Gastrocnemius medialis (tissue), 4 donors: ENCODE measurements at regions not wholly inside any gene's neighbourhood (a gene's known extent, or its start where the extent isn't known, plus 50 kb on each side); places are given as distances from the start of the nearest gene placed in this dataset.
A peak's percentile ranks its signal among the peaks of the same experiment; 100 is the strongest.

Experiments
- ATAC-seq, 2 donors: fragments of 150-250 bp; one replicate each; pipeline ENCODE4 v1.9.1; 2016
- DNase-seq, 2 donors: peaks; one replicate each; pipeline ENCODE4 v3.0.0-alpha.2; 2019
- H3K27ac ChIP-seq, 4 donors: fragments of 200-600 bp; sonication (generic); 1 replicate in 1 of 4; 2 replicates in 3 of 4; pipeline ENCODE4 v1.5.1; 2016 to 2018; ENCODE audit warnings: mild to moderate bottlenecking in 2 of 4, moderate library complexity in 1 of 4
- H3K27me3 ChIP-seq, 3 donors: fragments of 200-600 bp; sonication (generic) in 2 of 3; 1 replicate in 1 of 3; 2 replicates in 2 of 3; pipeline versions ENCODE4 v1.5.1 to v1.6.0; 2016 to 2019; ENCODE audit warnings: mild to moderate bottlenecking in 1 of 3, moderate library complexity in 1 of 3
- H3K36me3 ChIP-seq, 2 donors: fragments of 200-600 bp; sonication (generic) in 1 of 2; one replicate each; pipeline ENCODE4 v1.5.1; 2017 to 2018
- H3K4me1 ChIP-seq, 2 donors: fragments of 200-600 bp; sonication (generic) in 1 of 2; one replicate each; pipeline ENCODE4 v1.5.1; 2016 to 2017; ENCODE audit warnings: mild to moderate bottlenecking in 2 of 2
- H3K4me3 ChIP-seq, 4 donors: fragments of 200-600 bp; sonication (generic) in 3 of 4; 1 replicate in 1 of 4; 2 replicates in 3 of 4; pipeline ENCODE4 v1.5.1; 2016 to 2019; ENCODE audit warnings: mild to moderate bottlenecking in 2 of 4
- H3K9me3 ChIP-seq, 3 donors: fragments of 200-600 bp; sonication (generic) in 2 of 3; 1 replicate in 1 of 3; 2 replicates in 2 of 3; pipeline ENCODE4 v1.5.1; 2016 to 2019
- POLR2A ChIP-seq, 2 donors: fragments of 450-650 bp; IDR thresholded peaks; one replicate each; pipeline ENCODE4 v1.6.1; 2017; ENCODE audit warnings: antibody characterized with exemption in 2 of 2, mild to moderate bottlenecking in 2 of 2, moderate library complexity in 2 of 2
- in situ Hi-C, 4 donors: fragments of 200-750 bp; cut with MboI; loops; one replicate each; pipeline versions ENCODE4 v1.15.0 to v1.8.0; 2017; ENCODE audit warnings: low sequenced_read_pairs in 4 of 4
- intact Hi-C: fragments of 100-400 bp; cut with DNase I; formaldehyde crosslinking; loops from one replicate; pipeline ENCODE4 v1.15.1; 2023; ENCODE audit warnings: low total_unique reads
- TF ChIP-seq, protein P1 (sequence below), 5 experiments: fragments of 450-650 bp in 3 of 5; fragments of 200-600 bp in 2 of 5; sonication (generic) in 2 of 5; IDR thresholded peaks in 4 of 5; conservative IDR thresholded peaks in 1 of 5; 1 replicate in 4 of 5; 2 replicates in 1 of 5; pipeline ENCODE4 v1.5.1; 2016 to 2019; ENCODE audit warnings: antibody characterized with exemption in 5 of 5, mild to moderate bottlenecking in 3 of 5, moderate library complexity in 3 of 5

DNA sequence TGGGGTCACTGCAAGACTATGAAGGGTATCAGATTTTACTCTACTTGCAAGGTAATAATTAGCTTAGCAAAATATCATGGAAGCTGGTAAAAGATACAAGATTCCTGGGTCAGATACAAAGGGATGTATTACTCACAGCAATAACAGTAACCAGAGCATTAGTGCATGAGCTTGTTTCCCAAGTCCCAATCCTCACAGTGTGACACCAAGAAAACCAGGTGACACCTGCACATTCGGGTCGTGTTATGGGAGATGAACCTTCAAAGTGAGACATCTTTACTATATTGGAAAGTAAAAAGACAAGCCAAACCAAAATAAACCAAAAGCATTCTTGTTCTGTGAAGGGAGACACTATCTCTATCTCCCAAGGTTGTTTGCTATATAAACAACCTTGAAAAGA, 528.7 kb upstream of the TGFBR2 start:
- ATAC-seq (no peak), DNase-seq (no peak)
- intact Hi-C loops (no loop called here), in situ Hi-C loops (no loop called here)
- TF ChIP-seq, protein P1, sequence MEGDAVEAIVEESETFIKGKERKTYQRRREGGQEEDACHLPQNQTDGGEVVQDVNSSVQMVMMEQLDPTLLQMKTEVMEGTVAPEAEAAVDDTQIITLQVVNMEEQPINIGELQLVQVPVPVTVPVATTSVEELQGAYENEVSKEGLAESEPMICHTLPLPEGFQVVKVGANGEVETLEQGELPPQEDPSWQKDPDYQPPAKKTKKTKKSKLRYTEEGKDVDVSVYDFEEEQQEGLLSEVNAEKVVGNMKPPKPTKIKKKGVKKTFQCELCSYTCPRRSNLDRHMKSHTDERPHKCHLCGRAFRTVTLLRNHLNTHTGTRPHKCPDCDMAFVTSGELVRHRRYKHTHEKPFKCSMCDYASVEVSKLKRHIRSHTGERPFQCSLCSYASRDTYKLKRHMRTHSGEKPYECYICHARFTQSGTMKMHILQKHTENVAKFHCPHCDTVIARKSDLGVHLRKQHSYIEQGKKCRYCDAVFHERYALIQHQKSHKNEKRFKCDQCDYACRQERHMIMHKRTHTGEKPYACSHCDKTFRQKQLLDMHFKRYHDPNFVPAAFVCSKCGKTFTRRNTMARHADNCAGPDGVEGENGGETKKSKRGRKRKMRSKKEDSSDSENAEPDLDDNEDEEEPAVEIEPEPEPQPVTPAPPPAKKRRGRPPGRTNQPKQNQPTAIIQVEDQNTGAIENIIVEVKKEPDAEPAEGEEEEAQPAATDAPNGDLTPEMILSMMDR (IDR thresholded peaks at IDR 0.05 in 4 of 5, conservative IDR thresholded peaks at IDR 0.05 in 1 of 5), result no peak
- TF ChIP-seq POLR2A (IDR thresholded peaks at IDR 0.05), result no peak
- Histone ChIP-seq H3K27ac (no peak overlapping the region), H3K4me1 (peaks cover 0 to 6% of the 10 kb centered on the region in 2 donors), H3K36me3 (no peaks in the 10 kb centered on the region), H3K27me3 (no peaks in the 10 kb centered on the region), H3K4me3 (no peak overlapping the region), H3K9me3 (no peaks in the 10 kb centered on the region)

DNA sequence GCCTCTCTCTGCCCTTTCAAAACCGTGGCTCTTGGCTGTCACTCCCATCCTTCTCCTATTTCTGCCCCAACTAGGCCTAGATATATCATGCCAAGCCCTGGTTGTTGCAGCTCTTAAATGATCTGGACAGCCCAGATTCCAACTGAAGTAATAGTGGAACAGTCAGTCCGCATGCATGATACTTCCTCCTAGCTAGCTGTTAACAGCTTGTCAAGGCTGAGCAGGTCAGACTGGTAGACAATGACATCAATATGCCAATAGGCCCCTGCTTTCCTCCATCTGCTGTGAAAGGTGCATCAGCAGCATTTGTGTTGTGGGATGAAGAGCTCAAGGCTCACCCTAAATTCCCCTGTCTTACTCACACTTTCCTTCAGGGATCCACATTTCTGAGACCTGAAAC, 527.7 kb upstream of the TGFBR2 start:
- intact Hi-C loops, result no loop called here
- DNase-seq (peak; percentile 30 to 34), ATAC-seq (peak; percentile 91 to 97)
- Histone ChIP-seq H3K4me1 (peaks cover 0 to 6% of the 10 kb centered on the region in 2 donors), H3K36me3 (no peaks in the 10 kb centered on the region), H3K27ac (peak overlapping the region in 2 of 4 donors; percentile 3 to 44), H3K4me3 (no peak overlapping the region), H3K9me3 (no peaks in the 10 kb centered on the region), H3K27me3 (no peaks in the 10 kb centered on the region)
- in situ Hi-C loops, result no loop called here
- TF ChIP-seq POLR2A (IDR thresholded peaks at IDR 0.05), result no peak
- TF ChIP-seq, protein P1 (IDR thresholded peaks at IDR 0.05 in 4 of 5, conservative IDR thresholded peaks at IDR 0.05 in 1 of 5), result no peak

DNA sequence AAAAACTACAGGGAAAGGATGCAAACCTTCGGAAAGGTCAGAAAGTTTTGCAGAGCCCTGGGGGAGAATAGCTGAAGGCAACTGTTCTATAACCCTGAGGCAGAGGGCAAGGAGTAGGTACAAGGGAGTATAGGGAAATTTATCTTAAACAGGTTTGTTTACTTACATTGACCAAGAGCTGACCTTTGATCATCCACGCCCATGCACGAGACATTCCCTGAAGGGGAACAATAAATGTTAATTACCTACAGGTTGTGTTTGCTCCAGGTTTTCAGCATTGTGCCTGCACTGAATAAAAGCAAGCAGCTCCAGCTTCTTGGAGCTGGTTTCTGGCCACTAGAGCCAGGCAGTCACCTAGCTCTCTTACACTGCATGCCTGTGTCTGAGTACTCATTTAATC, 524.5 kb upstream of the TGFBR2 start:
- Histone ChIP-seq H3K36me3 (no peaks in the 10 kb centered on the region), H3K27me3 (no peaks in the 10 kb centered on the region), H3K27ac (no peak overlapping the region), H3K4me1 (peaks cover 0 to 6% of the 10 kb centered on the region in 2 donors), H3K9me3 (no peaks in the 10 kb centered on the region), H3K4me3 (no peak overlapping the region)
- DNase-seq (no peak), ATAC-seq (no peak)
- TF ChIP-seq POLR2A (IDR thresholded peaks at IDR 0.05), result no peak
- TF ChIP-seq, protein P1 (IDR thresholded peaks at IDR 0.05 in 4 of 5, conservative IDR thresholded peaks at IDR 0.05 in 1 of 5), result no peak
- intact Hi-C loops, result no loop called here
- in situ Hi-C loops, result no loop called here

DNA sequence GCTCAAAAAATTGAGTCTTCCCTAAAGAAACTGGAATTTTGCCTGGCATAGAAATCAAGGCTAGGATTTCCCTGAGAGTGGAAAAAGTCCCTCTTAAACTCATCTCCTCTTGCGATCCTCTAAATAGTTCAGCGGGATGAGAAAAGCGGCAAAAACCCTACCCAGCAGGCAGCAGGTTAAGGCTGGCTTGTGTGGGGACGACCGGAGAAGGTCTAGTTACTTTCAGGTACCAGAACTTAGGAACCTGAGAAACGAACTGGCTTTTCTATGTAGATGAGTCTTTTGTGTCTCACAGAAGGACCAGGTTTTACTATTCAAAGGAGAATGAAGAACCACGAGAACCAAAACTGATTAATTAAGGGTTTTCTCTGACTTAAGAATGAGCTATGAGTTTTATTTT, 523.7 kb upstream of the TGFBR2 start:
- in situ Hi-C loops, result no loop called here
- ATAC-seq, result no peak
- no peak for TF ChIP-seq POLR2A (IDR thresholded peaks at IDR 0.05)
- TF ChIP-seq, protein P1 (IDR thresholded peaks at IDR 0.05 in 4 of 5, conservative IDR thresholded peaks at IDR 0.05 in 1 of 5), result no peak

DNA sequence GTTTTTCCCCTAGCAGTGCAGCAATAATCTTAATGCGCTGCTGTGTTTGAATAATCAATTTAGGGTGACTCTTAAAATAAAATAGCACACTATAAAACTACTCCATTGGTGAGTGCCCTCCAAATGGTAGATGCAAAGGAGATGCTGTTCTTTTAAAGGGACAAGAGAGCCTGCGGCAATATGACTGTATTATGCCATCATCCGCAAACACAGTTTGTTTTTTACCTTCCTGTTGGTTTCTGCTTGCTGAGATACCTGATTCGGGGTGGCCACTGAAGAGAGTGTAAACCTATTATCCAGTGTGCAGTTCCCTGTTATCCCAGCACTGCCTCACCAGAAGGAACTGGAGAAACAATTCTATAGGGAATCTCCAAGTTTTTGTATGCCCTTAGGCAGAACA, 523.1 kb upstream of the TGFBR2 start:
- intact Hi-C loops (no loop called here), in situ Hi-C loops (no loop called here)
- H3K27ac ChIP-seq, result no peak overlapping the region
- DNase-seq, result no peak
- no peak overlapping the region for H3K4me3 ChIP-seq
- TF ChIP-seq, protein P1 (IDR thresholded peaks at IDR 0.05 in 4 of 5, conservative IDR thresholded peaks at IDR 0.05 in 1 of 5), result no peak
- no peak for TF ChIP-seq POLR2A (IDR thresholded peaks at IDR 0.05)
- no peak for ATAC-seq
- peaks cover 0 to 6% of the 10 kb centered on the region in 2 donors for H3K4me1 ChIP-seq
- H3K36me3 ChIP-seq, result no peaks in the 10 kb centered on the region
- H3K27me3 ChIP-seq, result no peaks in the 10 kb centered on the region
- no peaks in the 10 kb centered on the region for H3K9me3 ChIP-seq

More for the DNA sequence above, 523.7 kb upstream of the TGFBR2 start:
- Histone ChIP-seq H3K4me1 (peaks cover 0 to 6% of the 10 kb centered on the region in 2 donors), H3K36me3 (no peaks in the 10 kb centered on the region), H3K9me3 (no peaks in the 10 kb centered on the region), H3K27ac (no peak overlapping the region), H3K4me3 (no peak overlapping the region), H3K27me3 (no peaks in the 10 kb centered on the region)
- no peak for DNase-seq
- intact Hi-C loops, result no loop called here
